ENCODE measurements at regions not wholly inside any gene's neighbourhood (a gene's known extent, or its start where the extent isn't known, plus 50 kb on each side); places are given as distances from the start of the nearest gene placed in this dataset.
"Not testable (repeated sequence)": the region's sequence is repeated elsewhere in the genome, so short reads cannot be mapped to it uniquely, and the experiment has no call there.

DNA sequence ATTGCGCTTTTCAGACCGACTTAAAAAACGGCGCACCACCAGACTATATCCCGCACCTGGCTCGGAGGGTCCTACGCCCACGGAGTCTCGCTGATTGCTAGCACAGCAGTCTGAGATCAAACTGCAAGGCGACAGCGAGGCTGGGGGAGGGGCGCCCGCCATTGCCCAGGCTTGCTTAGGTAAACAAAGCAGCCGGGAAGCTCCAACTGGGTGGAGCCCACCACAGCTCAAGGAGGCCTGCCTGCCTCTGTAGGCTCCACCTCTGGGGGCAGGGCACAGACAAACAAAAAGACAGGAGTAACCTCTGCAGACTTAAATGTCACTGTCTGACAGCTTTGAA is 160.1 kb upstream of the THBS1 start:
- ATAC-seq; DNase-seq (ENCODE audit: low spot score in 2 of 2); H3K9me3 Mint-ChIP-seq; H3K27ac Mint-ChIP-seq; H3K4me3 Mint-ChIP-seq; H3K4me1 Mint-ChIP-seq; H3K36me3 Mint-ChIP-seq: not testable (repeated sequence)

DNA sequence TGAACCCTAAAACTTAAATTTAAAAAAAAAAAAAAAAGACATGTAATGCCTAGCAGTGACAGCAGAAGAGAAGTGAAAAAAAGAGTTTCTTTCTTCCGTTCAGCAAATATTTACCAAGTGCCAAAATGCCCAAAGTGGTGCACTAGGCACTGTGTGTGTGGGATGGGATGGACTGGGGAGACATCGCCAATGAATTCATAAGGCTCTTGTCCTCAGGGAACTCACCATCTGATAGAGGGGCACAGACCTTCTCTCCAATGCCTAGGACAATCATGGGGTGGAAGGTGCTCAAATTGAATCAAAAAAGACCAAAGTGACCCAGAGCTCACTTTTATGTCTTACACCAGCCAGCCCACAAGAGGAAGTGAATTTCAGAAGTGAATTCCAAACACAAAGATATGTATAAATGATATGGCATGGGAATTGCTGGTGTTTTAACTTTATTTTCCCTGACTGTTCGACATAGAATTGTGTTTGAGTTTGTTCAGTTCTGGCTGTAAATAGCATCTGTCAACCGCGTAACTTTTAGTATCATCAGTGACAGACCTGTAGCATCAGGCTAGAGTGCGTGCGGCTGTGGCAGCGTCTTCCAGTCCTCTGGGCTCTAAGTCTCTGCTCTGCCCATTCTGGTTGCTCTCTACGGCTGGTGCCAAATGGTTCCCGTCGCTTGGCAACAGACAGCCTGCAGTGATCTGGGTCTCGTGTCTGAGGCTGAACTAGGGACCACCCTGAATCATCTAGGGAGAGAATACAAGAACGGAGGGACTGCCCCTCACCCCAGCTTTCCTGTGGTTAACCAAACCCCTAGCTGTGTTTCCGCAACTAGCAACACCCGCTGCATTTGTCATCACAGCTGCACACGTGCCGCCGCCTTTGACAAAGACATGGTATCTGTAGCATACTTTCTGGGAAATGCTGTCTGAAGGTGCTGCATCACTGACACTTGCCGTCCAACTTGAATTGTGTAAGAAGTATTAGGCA is 154.0 kb upstream of the THBS1 start:
- peak overlapping the region; percentile 49 for H3K27ac Mint-ChIP-seq
- no peaks in the 10 kb centered on the region for H3K9me3 Mint-ChIP-seq
- ATAC-seq (peak; percentile 96), DNase-seq (ENCODE audit: low spot score in 2 of 2) (peak; percentile 58 to 86)
- peaks cover 9% of the 10 kb centered on the region for H3K36me3 Mint-ChIP-seq
- H3K4me1 Mint-ChIP-seq: peaks cover 34% of the 10 kb centered on the region
- H3K4me3 Mint-ChIP-seq: peak overlapping the region; percentile 30

DNA sequence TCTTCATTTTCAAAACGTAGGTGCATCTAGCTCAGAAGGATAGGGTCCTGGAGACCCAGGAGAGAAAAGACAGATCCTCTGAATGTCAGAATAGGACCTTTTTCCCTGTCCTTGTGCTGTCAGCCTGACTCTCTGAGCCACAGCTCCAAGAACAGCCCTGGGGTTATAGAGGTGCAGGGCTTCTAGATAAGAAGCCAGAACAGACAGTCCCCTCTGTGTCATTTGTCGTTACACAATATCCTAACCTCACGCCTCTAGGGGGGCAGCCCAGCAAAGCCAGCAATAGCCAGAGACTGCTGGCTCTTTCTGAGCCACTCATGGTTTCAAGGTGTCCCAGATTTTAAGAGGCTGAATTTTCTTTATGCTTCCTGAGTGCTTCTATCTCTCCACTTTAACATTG is 153.2 kb upstream of the THBS1 start:
- ATAC-seq: peak; percentile 12
- peaks cover 34% of the 10 kb centered on the region for H3K4me1 Mint-ChIP-seq
- H3K27ac Mint-ChIP-seq: peak overlapping the region; percentile 49
- H3K36me3 Mint-ChIP-seq: peaks cover 9% of the 10 kb centered on the region
- peak overlapping the region; percentile 30 for H3K4me3 Mint-ChIP-seq
- no peaks in the 10 kb centered on the region for H3K9me3 Mint-ChIP-seq
- no peak for DNase-seq (ENCODE audit: low spot score in 2 of 2)

DNA sequence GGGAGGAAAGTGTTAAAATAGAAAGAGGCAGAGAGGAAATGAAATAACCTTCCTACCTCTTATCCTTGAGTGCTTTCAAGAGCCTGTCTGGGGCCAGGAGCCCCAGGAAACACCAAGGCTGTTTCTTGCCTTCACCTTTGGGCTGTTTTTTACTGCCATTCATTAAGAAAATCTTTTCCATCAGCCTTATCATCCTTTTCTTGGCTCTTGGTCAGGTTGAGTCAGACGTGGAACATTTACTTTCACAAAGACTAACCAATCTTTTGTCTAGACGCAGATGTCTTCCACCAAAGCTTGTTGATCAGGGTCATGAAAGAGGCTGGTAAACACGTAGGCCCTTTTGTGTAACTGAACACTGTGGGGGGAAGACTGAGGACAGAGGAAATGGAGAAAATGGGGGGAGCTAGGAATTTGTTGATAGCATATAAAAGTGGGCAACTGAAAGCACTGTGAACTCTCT is 151.0 kb upstream of the THBS1 start:
- DNase-seq (ENCODE audit: low spot score in 2 of 2): no peak
- no peak for ATAC-seq
- peaks cover 34% of the 10 kb centered on the region for H3K4me1 Mint-ChIP-seq
- H3K36me3 Mint-ChIP-seq: peaks cover 9% of the 10 kb centered on the region
- H3K4me3 Mint-ChIP-seq: no peak overlapping the region
- no peak overlapping the region for H3K27ac Mint-ChIP-seq
- H3K9me3 Mint-ChIP-seq: no peaks in the 10 kb centered on the region

DNA sequence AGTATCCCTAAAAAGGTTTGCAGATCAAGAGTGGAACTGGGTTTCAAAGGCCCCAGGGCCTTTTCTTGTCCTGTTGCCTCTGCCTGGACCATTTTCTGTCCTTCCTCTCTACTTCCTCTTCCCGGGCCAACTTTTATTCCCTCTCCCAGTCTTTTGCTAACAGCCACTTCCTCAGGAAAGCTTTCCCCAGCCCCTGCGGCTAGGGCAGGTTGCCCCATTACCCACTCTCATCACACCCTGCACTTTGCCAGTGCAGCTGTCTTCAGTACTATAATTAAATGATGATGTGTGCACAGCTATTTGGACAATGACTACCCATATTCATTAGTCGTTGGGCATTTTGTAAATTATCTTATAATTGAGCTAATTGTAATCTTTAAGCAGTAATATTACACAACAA is 150.5 kb upstream of the THBS1 start:
- ATAC-seq (no peak), DNase-seq (ENCODE audit: low spot score in 2 of 2) (no peak)
- Mint-ChIP-seq H3K4me1 (peaks cover 34% of the 10 kb centered on the region), H3K36me3 (peaks cover 9% of the 10 kb centered on the region), H3K27ac (no peak overlapping the region), H3K4me3 (no peak overlapping the region), H3K9me3 (no peaks in the 10 kb centered on the region)

DNA sequence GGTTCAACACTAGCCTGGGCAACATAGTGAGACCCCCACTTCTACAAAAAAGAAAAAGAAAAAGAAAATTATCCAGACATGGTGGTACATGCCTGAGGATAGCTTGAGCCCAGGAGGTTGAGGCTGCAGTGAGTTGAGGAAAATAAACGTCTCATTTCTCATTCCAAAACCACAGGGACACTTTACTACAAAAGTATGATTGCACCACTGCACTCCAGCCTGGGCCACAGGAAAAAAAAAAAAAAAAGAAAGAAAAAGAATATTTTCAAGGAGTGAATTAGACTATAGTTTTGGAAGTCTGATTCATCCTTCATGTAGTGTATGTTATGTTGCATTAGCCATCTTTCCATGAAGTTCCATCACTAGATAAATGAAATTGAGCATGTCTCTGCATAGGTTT is 149.5 kb upstream of the THBS1 start:
- no peaks in the 10 kb centered on the region for H3K9me3 Mint-ChIP-seq

DNA sequence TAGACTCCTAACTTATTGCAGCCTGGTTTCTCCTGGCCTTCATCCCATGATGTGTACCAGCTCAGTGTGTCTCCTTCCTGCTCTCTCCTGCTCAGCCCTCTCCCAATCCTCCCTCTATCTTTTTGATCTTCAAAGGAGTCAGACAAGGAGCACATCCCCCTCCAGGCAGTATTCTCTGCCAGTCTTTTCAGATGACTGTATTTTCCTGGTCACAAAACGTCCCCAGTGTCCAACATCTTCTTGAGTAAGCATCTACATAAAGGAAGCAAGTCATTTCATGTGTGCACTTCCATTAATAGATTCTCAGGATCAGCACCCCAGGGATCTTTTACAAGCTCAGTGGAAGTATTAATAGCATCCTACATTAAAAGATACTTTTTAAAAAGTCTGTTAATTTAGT is 148.9 kb upstream of the THBS1 start:
- DNase-seq (ENCODE audit: low spot score in 2 of 2) (no peak), ATAC-seq (no peak)
- Mint-ChIP-seq H3K27ac (no peak overlapping the region), H3K36me3 (peaks cover 3% of the 10 kb centered on the region), H3K4me3 (no peak overlapping the region), H3K4me1 (peaks cover 27% of the 10 kb centered on the region), H3K9me3 (peaks cover 3% of the 10 kb centered on the region)

More for the DNA sequence above, 149.5 kb upstream of the THBS1 start:
- H3K4me1 Mint-ChIP-seq: peaks cover 34% of the 10 kb centered on the region
- peaks cover 9% of the 10 kb centered on the region for H3K36me3 Mint-ChIP-seq
- no peak for ATAC-seq
- no peak overlapping the region for H3K4me3 Mint-ChIP-seq
- no peak for DNase-seq (ENCODE audit: low spot score in 2 of 2)
- H3K27ac Mint-ChIP-seq: no peak overlapping the region

DNA sequence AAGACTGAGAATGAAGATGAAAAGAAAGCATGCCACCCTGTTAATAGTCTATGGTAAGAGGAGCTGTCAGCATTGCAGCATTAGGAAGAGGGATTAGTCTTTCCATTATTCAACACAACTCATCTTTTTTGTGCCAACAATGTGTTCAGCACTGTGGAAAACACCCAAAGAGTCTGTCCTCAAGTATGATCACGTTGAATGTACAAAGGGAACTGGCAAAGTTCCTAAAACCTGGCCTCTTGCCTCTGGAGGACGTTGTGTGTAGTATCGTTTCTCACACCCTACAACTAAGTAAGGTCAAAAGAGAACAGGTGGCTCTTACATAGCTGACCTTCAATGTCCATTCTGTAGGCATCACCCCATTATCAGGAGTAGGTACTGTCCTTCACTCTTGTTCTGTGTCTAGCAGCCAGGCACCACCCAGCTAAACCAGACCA is 147.9 kb upstream of the THBS1 start:
- H3K36me3 Mint-ChIP-seq: no peaks in the 10 kb centered on the region
- ATAC-seq: no peak
- DNase-seq (ENCODE audit: low spot score in 2 of 2): no peak
- no peak overlapping the region for H3K4me3 Mint-ChIP-seq
- peaks cover 18% of the 10 kb centered on the region for H3K4me1 Mint-ChIP-seq
- H3K27ac Mint-ChIP-seq: no peak overlapping the region
- H3K9me3 Mint-ChIP-seq: peaks cover 3% of the 10 kb centered on the region

DNA sequence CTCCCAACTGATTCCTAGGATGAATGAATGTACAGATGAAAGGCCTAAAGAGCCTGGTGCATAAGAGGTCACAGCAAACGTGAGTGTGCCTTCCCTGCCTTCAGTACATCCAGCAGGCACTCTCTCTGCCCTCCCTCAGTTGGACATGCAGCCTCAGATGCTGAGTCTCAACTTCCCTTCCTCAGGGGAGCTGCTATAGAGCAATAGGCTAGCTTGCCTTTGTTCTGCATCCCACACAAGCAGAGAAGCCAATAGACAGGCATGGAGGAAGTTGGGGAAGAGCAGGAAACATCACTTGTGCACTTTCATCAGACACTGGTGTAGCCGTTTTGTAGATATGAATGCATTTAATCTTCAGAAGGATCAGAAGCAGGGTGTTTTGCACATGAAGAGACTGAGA is 147.5 kb upstream of the THBS1 start:
- H3K36me3 Mint-ChIP-seq: no peaks in the 10 kb centered on the region

DNA sequence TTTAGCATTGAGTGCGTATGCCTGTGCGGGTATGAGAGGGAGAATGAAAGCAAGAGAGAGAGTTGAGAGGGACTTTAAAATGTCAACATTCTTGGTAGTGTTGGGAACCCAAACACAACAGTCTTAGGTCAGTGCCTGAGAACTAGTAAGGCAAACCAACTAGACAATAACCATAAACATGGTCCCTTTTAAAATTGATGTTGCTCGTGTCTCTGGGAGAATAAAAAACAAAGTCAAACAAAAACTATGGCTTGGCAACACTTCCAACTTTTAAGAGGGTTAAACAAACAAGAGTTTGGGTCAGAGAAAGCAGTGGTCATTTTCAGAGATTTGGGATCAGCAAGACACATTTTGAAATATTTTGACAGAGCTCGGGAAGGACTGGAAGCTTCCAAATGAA is 146.7 kb upstream of the THBS1 start:
- H3K4me1 Mint-ChIP-seq: peaks cover 10% of the 10 kb centered on the region

More for the DNA sequence above, 147.5 kb upstream of the THBS1 start:
- Mint-ChIP-seq H3K4me3 (no peak overlapping the region), H3K9me3 (peaks cover 3% of the 10 kb centered on the region), H3K4me1 (peaks cover 14% of the 10 kb centered on the region), H3K27ac (no peak overlapping the region)
- DNase-seq (ENCODE audit: low spot score in 2 of 2) (no peak), ATAC-seq (no peak)

DNA sequence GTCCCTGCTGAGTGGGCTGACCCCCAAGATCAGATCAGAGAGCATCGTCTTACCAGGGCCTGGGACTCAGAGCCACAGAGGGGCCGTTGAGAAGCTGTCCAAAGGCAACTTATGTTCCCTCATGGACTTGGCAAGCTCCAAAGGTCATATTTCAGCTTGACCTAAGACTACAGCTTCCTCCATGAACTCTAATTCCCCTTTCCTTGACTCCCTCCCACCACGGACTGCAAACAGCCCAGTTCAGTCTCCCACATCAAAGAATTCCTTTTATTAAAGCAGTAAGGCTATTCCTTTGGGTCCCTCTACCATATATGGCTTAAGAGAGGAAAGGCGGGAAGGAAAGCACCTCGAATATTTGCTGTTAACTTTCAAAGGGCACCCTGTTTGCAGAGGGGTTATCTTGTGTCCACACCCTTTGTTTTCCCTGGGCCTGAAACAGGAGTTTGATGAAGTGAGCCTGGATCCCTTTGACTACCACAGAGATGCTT is 146.1 kb upstream of the THBS1 start:
- Mint-ChIP-seq H3K9me3 (peaks cover 3% of the 10 kb centered on the region), H3K4me3 (no peak overlapping the region), H3K4me1 (peaks cover 7% of the 10 kb centered on the region), H3K36me3 (no peaks in the 10 kb centered on the region), H3K27ac (no peak overlapping the region)
- no peak for DNase-seq (ENCODE audit: low spot score in 2 of 2)
- ATAC-seq: no peak

More for the DNA sequence above, 146.7 kb upstream of the THBS1 start:
- ATAC-seq (no peak), DNase-seq (ENCODE audit: low spot score in 2 of 2) (no peak)
- H3K36me3 Mint-ChIP-seq: no peaks in the 10 kb centered on the region
- no peak overlapping the region for H3K4me3 Mint-ChIP-seq
- no peak overlapping the region for H3K27ac Mint-ChIP-seq
- peaks cover 3% of the 10 kb centered on the region for H3K9me3 Mint-ChIP-seq

DNA sequence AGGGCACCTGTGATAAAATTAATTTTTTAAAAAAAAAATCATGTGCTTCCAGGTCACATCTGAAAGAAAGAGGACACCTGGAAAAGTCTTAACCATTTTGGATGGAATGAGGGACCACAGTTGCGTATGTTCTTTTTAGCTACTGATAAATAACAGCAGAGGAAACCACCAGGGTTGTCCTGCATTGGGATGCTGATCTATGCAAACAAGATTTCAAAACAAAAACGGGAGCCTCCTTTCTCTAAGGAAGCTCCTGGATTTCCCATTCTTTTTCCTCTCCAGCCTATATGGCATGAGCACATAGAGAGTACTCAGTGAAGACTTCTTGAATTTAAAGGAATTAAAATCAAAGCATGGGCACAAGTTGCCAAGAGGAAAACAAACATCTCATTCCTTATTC is 145.6 kb upstream of the THBS1 start:
- ATAC-seq (no peak), DNase-seq (ENCODE audit: low spot score in 2 of 2) (no peak)
- no peak overlapping the region for H3K4me3 Mint-ChIP-seq
- H3K4me1 Mint-ChIP-seq: peaks cover 3% of the 10 kb centered on the region
- no peak overlapping the region for H3K27ac Mint-ChIP-seq
- H3K36me3 Mint-ChIP-seq: no peaks in the 10 kb centered on the region
- peaks cover 3% of the 10 kb centered on the region for H3K9me3 Mint-ChIP-seq

DNA sequence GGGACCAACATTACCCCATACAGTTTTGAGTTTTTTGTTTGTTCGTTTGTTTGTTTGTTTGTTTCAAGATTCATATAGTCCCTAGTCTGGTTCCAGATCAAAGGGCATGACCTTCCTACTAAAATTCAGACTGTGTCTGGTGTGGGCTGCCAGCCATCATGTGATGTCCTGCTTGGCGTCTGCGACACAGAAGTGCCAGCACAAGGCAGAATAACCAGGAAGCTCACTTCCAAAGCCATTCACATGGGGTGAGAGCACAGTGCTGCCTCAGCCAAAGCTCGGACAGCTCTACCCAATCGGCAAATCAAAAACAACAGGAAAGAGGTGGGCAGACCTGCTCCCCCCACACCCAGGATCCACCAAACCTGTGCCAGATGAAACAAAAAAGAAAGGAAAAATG is 142.6 kb upstream of the THBS1 start:
- no peak for DNase-seq (ENCODE audit: low spot score in 2 of 2)
- no peaks in the 10 kb centered on the region for H3K4me1 Mint-ChIP-seq
- H3K4me3 Mint-ChIP-seq: no peak overlapping the region
- no peak for ATAC-seq
- H3K9me3 Mint-ChIP-seq: peaks cover 3% of the 10 kb centered on the region
- H3K27ac Mint-ChIP-seq: no peak overlapping the region
- no peaks in the 10 kb centered on the region for H3K36me3 Mint-ChIP-seq

DNA sequence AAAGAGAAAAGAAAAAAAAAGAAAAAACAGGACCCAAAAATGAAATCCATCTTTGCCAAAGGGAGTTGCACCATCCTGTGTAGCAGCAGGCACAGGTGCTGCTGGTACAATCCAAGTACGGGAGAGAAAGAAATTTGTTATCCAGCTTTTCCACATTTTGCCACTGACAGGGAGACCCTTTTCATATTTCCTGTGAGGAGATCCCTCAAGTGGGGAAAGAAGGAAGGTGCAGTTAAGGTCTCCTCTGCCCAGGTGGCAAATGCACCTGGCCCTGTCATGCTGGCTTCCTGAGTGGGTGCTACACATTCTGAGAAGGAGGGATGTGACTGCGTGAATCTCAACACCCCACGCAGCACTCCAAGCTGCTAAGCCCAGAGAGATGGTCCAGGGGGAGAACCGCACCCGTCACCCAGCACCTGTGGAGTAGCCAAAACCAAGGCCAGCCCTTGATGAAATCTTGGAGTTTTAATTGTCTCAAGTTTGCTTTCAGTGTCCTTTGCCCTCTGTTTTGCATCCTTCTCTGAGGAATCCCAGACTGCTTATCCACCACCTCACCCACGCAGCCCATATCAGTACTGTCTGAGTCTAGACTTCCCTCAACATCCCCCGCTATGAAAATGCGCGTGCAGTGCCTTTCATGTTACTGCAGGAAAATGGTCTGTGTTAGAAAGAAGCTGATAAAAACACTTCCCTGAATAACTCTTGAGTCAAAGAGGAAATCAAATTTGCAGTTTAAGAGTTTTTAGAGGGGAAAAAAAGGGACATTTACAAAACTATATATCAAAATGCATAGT is 141.9 kb upstream of the THBS1 start:
- H3K36me3 Mint-ChIP-seq: no peaks in the 10 kb centered on the region
- H3K27ac Mint-ChIP-seq: no peak overlapping the region
- H3K9me3 Mint-ChIP-seq: peaks cover 3% of the 10 kb centered on the region
- ATAC-seq: no peak
- no peak for DNase-seq (ENCODE audit: low spot score in 2 of 2)
- no peak overlapping the region for H3K4me3 Mint-ChIP-seq
- H3K4me1 Mint-ChIP-seq: no peaks in the 10 kb centered on the region

DNA sequence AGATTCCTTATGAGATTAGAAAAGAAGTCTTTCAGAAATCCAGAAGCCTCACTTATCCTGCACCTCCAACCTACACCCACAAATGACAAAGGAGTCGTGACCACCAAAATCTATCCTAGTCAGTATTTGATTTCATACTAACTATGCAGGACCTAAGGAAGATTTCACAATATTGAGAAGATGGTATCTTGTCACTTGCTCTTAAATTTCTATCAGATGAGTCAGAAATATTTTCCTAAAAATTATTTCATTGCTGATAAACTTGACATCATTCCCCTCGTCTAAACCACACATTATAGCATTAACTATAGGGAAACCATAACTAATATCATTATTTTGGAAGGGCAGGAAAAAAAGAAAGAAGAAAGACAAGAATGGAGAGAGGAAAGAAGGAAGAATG is 138.0 kb upstream of the THBS1 start:
- Mint-ChIP-seq H3K4me3 (no peak overlapping the region), H3K9me3 (no peaks in the 10 kb centered on the region), H3K4me1 (no peaks in the 10 kb centered on the region), H3K36me3 (no peaks in the 10 kb centered on the region), H3K27ac (no peak overlapping the region)
- DNase-seq (ENCODE audit: low spot score in 2 of 2): no peak
- ATAC-seq: no peak

Data from stimulated activated effector memory CD8-positive, alpha-beta T cell treated with anti-CD3 and anti-CD28 coated beads, Interleukin-12 subunit alpha, Interleukin-12 subunit beta, amount 100 ng/mL, for 72 hours (primary cell).